ENCODE measurements at regions not wholly inside any gene's neighbourhood (a gene's known extent, or its start where the extent isn't known, plus 50 kb on each side); places are given as distances from the start of the nearest gene placed in this dataset.

DNA sequence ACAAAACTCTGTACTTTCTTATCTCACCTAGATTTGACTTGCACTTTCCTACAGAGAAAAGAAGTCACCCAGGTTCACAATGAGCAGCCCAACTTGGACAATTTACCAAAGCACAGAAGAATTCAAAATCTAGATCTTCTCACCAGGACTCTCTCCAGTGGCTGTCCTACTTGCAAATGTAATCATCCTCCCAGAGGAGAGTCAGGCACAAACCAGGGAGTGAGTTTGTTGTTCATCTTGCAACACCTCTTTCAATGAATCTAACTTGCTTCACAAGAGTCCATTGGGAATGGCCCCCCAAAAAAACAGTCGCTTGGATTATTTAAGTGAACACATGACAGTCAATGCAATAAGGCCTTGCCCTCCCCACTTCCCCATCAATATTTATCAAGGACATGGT lies 144.6 kb downstream of the ATL2 start:
- TF ChIP-seq, protein P1, sequence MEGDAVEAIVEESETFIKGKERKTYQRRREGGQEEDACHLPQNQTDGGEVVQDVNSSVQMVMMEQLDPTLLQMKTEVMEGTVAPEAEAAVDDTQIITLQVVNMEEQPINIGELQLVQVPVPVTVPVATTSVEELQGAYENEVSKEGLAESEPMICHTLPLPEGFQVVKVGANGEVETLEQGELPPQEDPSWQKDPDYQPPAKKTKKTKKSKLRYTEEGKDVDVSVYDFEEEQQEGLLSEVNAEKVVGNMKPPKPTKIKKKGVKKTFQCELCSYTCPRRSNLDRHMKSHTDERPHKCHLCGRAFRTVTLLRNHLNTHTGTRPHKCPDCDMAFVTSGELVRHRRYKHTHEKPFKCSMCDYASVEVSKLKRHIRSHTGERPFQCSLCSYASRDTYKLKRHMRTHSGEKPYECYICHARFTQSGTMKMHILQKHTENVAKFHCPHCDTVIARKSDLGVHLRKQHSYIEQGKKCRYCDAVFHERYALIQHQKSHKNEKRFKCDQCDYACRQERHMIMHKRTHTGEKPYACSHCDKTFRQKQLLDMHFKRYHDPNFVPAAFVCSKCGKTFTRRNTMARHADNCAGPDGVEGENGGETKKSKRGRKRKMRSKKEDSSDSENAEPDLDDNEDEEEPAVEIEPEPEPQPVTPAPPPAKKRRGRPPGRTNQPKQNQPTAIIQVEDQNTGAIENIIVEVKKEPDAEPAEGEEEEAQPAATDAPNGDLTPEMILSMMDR (IDR thresholded peaks at IDR 0.05) = no peak
- TF ChIP-seq POLR2A (IDR thresholded peaks at IDR 0.05) (no peak), POLR2AphosphoS5 (IDR thresholded peaks at IDR 0.05) (no peak), EP300 (IDR thresholded peaks at IDR 0.05) (no peak)

Measured in gastroesophageal sphincter (tissue), 3 donors.